ENCODE measurements at regions not wholly inside any gene's neighbourhood (a gene's known extent, or its start where the extent isn't known, plus 50 kb on each side); places are given as distances from the start of the nearest gene placed in this dataset.
"Not testable (repeated sequence)": the region's sequence is repeated elsewhere in the genome, so short reads cannot be mapped to it uniquely, and the experiment has no call there.

- DNase-seq (ENCODE audit: low read depth): not testable (repeated sequence)
Measured at GRCh38 chr20:5452691-5453090, 135.9 kb upstream of the PROKR2 start.

DNA sequence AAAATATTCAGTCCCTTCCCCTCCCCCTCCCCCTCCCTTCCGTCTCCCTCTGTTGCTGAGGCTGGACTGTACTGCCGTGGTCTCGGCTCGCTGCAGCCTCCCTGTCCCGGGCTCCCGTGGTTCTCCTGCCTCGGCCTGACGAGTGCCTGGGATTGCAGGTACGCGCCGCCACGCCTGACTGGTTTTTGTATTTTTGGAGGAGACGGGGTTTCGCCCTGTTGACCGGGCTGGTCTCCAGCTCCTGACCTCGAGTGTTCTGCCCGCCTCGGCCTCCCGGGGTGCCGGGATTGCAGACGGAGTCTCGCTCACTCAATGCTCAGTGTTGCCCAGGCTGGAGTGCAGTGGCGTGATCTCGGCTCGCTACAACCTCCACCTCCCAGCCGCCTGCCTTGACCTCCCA is 135.5 kb upstream of the PROKR2 start:
- DNase-seq (ENCODE audit: low read depth): not testable (repeated sequence)

DNA sequence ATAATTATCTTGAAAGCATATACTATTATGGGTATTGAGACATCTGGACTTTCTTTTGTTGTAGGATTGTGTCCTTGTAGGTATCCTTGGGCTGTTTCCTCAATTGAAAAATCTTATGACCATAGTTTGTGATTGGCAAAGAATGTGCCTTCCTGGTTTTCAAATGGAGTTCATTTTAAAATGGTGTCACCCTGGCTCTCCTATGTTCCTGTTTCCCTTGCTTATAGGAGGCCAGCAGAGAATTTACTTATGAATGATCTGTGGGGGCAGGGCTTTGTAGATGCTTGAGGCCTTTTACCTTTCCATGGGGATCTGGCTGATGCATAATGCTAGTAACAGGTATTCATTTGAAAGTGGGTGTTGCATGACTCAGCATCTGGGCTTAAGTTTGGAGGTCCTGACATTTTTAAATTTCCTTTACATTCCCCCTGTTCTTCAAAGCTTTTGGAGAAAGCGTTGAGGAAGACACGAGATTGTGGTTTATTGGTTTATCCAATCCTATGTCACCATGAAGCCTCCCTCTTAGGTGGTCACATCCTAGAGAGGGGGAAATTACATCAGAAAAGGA is 135.0 kb upstream of the PROKR2 start:
- no peak for DNase-seq (ENCODE audit: low read depth)

DNA sequence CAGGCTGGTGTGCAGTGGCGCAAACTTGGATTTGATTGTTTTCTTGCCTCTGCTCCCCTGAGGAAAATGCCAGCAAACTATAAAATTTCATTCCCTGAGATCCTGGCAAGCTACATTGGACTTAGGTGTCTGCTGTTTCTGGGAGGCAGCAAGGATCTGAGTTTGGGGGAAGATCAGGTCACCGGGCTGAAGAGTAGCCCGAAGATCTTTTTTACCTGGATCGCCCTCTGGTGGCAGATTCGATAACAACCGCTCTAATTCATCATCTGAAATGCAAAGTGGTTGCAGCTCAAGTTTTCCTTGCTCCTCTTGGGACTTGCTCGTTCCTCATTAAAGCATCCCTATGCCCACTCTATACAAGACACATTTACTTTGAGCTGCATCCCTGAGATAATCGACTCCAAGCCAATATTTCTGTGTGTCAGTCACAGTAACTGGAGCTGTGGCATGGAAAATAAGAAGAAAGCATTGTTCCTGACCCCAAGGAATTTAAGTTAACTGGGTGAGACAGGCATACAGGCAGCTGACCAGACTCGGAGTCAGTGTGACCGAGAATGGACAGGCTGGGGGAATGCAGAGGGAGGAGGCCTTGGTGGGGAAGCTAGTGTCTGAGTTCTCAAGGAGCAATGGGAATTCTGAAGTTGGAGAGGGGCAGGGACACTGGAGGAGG is 131.8 kb upstream of the PROKR2 start:
- peak; percentile 14 for DNase-seq (ENCODE audit: low read depth)

GRCh38 chr20:5447188-5447587 is 130.4 kb upstream of the PROKR2 start:
- DNase-seq (ENCODE audit: low read depth): no peak

GRCh38 chr20:5445611-5446010 is 128.9 kb upstream of the PROKR2 start:
- no peak for DNase-seq (ENCODE audit: low read depth)

GRCh38 chr20:5442101-5442500 is 125.3 kb upstream of the PROKR2 start:
- no peak for DNase-seq (ENCODE audit: low read depth)

DNA sequence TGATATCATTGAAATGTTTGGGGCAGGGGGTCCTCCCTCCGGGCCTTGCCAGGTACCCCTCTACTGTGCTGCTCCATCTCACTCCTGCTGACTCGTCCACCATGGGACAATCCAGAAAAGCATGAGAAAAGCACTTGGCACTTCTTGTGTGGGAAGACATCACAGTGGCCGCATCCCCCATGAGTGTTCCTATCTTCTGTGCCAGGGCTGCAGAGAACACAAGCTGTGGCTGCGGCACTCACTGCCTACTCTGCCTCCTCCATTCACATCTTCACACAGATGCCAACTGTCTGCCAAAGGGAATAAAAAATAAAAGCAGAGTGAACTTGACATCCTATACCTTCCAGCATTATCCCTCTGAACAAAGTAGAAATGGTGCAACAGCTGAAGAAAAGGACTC is 117.4 kb upstream of the PROKR2 start:
- no peak for DNase-seq (ENCODE audit: low read depth)

- DNase-seq (ENCODE audit: low read depth): no peak
Measured at GRCh38 chr20:5433352-5433751, 116.6 kb upstream of the PROKR2 start.

DNA sequence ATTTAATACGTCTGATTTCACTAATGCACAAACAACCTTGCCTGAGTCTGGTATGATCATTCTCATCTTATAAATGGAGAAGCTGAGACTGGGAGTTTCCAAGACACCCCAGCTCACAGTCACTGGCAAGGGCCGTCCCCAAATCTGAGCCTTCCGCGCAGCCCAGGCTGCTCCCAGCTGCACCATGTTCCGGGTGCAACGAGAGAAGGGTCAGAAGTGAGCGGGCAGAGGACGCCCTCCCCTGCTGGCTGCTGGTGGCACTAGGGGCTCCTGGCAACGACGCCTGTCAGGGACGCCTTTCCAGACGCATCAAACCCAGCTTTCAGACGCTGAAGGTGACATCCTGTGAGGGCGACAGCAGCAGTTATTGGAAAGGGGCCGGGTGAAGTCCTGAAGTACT is 115.3 kb upstream of the PROKR2 start:
- DNase-seq (ENCODE audit: low read depth): no peak

DNA sequence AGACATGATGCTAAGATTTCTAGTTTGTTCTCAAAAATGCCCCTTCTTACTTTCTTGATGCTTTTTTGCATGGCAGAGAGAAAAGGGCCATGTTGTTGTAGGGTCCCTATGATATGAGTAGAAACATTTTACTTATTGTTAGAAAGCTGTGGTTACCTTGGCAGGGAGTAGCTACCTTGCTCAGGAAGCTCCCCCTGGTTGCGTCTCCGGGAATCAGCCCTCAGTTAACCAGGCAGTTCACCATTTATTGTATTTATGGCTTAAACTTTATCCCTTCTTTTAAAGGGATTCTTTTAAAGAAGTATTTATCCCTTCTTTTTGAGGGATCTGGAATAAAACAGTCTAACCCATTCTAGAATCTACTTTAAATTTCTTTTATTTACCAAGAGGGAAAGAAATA is 113.9 kb upstream of the PROKR2 start:
- DNase-seq (ENCODE audit: low read depth): no peak

- no peak for DNase-seq (ENCODE audit: low read depth)
Measured at GRCh38 chr20:5426026-5426425, 109.3 kb upstream of the PROKR2 start.

- no peak for DNase-seq (ENCODE audit: low read depth)
Measured at GRCh38 chr20:5416086-5416485, 99.3 kb upstream of the PROKR2 start.

GRCh38 chr20:5413394-5413793 is 96.6 kb upstream of the PROKR2 start:
- DNase-seq (ENCODE audit: low read depth): no peak

- DNase-seq (ENCODE audit: low read depth): no peak
Measured at GRCh38 chr20:5410470-5410869, 93.7 kb upstream of the PROKR2 start.

GRCh38 chr20:5402903-5403531 is 86.3 kb upstream of the PROKR2 start:
- no peak for DNase-seq (ENCODE audit: low read depth)

GRCh38 chr20:5401277-5401875 is 84.6 kb upstream of the PROKR2 start:
- no peak for DNase-seq (ENCODE audit: low read depth)

GRCh38 chr20:5400164-5400762 is 83.5 kb upstream of the PROKR2 start:
- DNase-seq (ENCODE audit: low read depth): no peak

- DNase-seq (ENCODE audit: low read depth): no peak
Measured at GRCh38 chr20:5397393-5397792, 80.6 kb upstream of the PROKR2 start.

DNA sequence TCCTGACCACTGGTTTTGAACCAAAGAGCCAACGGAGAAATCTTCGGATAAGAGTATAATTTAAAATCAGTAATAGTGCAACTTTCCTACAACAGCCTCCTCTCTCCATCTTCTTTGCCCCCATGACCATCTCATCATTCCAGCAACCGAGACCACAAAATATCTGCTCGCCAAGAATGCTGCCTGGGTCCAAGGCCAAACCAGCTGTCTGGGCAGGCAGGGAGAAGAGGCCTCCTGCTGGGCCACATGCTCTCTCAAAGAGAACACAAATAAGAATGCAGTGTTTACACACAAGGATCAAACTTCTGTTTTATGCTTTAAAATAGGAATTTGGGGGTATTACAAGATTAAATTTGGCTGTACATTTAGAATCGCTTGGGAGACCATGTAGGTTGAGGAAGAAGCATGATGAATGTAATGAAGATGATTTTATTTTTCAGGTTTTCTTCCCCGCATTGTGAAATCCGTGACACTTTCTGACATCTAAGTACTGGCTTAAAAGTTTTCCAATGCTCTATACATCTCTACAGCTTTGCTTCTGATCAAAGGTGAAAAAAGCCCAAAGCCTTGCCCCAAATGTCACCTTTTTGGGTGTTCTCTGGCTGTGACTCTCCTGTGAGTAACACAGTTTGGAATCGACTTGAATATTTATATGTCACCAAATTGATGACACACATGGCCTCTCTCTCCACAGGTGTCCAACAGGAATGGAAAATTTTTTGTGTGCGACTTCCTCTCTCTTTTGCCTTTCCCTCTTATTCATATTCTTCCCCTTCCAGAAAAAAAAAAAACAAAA is 79.4 kb upstream of the PROKR2 start:
- DNase-seq (ENCODE audit: low read depth): no peak

DNA sequence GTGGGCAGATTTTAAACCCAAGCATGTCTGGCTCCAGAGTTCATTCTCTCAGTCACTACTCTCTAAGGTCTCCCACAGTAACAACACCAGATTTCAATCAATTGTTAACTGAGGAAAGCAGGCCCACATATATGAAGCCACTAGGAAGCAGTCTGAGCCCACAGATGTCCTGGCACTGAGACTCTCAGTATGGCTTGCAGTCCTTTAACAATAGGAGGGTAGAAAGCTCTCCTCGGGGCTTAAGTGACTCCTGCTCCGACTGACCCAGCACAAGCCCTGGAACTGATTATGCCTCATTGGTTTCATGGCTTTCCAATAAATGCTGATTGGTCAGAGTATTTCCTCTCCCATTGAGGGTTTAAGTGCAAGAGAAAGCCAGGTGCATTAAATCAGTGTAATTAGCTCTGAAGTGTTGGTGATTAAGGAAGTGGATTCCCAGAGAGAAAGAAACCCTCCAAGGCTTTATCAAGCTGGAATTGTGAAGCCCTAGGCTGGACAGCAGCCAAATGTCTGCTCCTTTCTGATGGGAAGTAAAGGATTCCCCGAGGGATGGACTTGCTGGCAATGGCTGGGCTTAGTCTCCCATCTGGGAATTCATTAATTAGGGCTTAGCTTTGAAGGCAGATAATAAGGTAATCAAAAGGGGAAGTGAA is 76.6 kb upstream of the PROKR2 start:
- no peak for DNase-seq (ENCODE audit: low read depth)

GRCh38 chr20:5390720-5391119 is 74.0 kb upstream of the PROKR2 start:
- DNase-seq (ENCODE audit: low read depth): no peak

All from stimulated activated CD4-positive, alpha-beta T cell treated with anti-CD3 and anti-CD28 coated beads, Interleukin-2, amount 100 ng/mL, for 4 hours (primary cell).